Thyroid gland (tissue), 4 donors: ENCODE measurements at regions not wholly inside any gene's neighbourhood (a gene's known extent, or its start where the extent isn't known, plus 50 kb on each side); places are given as distances from the start of the nearest gene placed in this dataset.
A peak's percentile ranks its signal among the peaks of the same experiment; 100 is the strongest.

Source experiments
- DNase-seq, 2 donors: peaks; one replicate each; pipeline ENCODE4 v3.0.0-alpha.2; 2019
- H3K27ac ChIP-seq, 3 donors: fragments of 200-600 bp; sonication (generic); 1 replicate in 2 of 3; 2 replicates in 1 of 3; pipeline ENCODE4 v1.5.1; 2016 to 2019; ENCODE audit warnings: mild to moderate bottlenecking in 1 of 3, moderate library complexity in 1 of 3
- H3K27me3 ChIP-seq: fragments of 200-600 bp; sonication (generic); one replicate; pipeline ENCODE4 v1.5.1; 2019
- H3K36me3 ChIP-seq, 2 donors: fragments of 200-600 bp; sonication (generic); one replicate each; pipeline ENCODE4 v1.5.1; 2016 to 2019
- H3K4me1 ChIP-seq, 2 donors: fragments of 200-600 bp; sonication (generic); one replicate each; pipeline ENCODE4 v1.5.1; 2017 to 2019
- H3K4me3 ChIP-seq, 3 donors: fragments of 200-600 bp; sonication (generic); replicated peaks in 1 of 3; 1 replicate in 2 of 3; 2 replicates in 1 of 3; pipeline ENCODE4 v1.5.1; 2016; ENCODE audit warnings: mild to moderate bottlenecking in 1 of 3
- H3K9me3 ChIP-seq: fragments of 200-600 bp; sonication (generic); one replicate; pipeline ENCODE4 v1.5.1; 2017
- CTCF ChIP-seq, 6 experiments: fragments of 200-600 bp in 3 of 6; fragments of 450-650 bp in 3 of 6; sonication (generic) in 3 of 6; IDR thresholded peaks; one replicate each; pipeline ENCODE4 v1.5.1; 2016 to 2019; ENCODE audit warnings: antibody characterized with exemption in 6 of 6, mild to moderate bottlenecking in 2 of 6, inconsistent platforms in 1 of 6, moderate library complexity in 1 of 6
- POLR2A ChIP-seq, 2 donors: fragments of 450-650 bp; IDR thresholded peaks; one replicate each; pipeline ENCODE4 v1.6.1; 2017; ENCODE audit warnings: antibody characterized with exemption in 2 of 2, mild to moderate bottlenecking in 2 of 2, moderate library complexity in 1 of 2
- WGBS, 2 donors: methylation state at CpG; one replicate each; pipeline ENCODE4 v1.1.5; 2017; 5-methylcytosine and 5-hydroxymethylcytosine counted together
- intact Hi-C: fragments of 100-400 bp; cut with DNase I; formaldehyde crosslinking; loops from one replicate; pipeline ENCODE4 v1.15.1; 2023

DNA sequence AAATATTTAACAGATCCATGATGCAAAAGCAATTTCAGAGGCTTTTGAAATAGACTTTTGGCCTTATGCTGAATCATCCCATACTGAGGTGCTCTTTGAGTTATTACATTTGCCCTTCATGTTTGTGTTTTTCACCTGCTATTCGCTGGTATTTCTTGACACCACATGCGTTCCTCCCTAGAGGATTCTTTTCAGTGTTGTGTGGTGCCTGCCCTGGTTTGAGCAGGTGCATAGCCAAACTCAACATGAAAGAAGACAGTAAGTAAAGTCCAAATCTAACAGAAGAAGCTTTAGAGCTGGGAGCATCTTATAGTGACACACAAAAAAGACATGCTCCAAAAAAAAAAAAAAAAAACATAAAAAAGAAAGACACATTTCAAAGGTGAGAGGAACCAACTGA is 796.3 kb downstream of the SEMA5A start:
- DNase-seq: no peak
- intact Hi-C loops: no loop called here
- WGBS, 2 donors: 93 to 95% methylated on average over 2 of the region's 2 CpGs

GRCh38 chr5:8750100-8750499 is 795.8 kb downstream of the SEMA5A start:
- DNase-seq: no peak
- Histone ChIP-seq H3K27ac (no peak overlapping the region), H3K4me1 (no peaks in the 10 kb centered on the region), H3K36me3 (no peaks in the 10 kb centered on the region), H3K4me3 (no peak overlapping the region), H3K9me3 (no peaks in the 10 kb centered on the region), H3K27me3 (no peaks in the 10 kb centered on the region)
- intact Hi-C loops: no loop called here
- TF ChIP-seq POLR2A (IDR thresholded peaks at IDR 0.05) (no peak), CTCF (IDR thresholded peaks at IDR 0.05) (no peak)

More for the DNA sequence above, 796.3 kb downstream of the SEMA5A start:
- Histone ChIP-seq H3K9me3 (no peaks in the 10 kb centered on the region), H3K27ac (no peak overlapping the region), H3K36me3 (no peaks in the 10 kb centered on the region), H3K27me3 (no peaks in the 10 kb centered on the region), H3K4me3 (no peak overlapping the region), H3K4me1 (no peaks in the 10 kb centered on the region)
- TF ChIP-seq POLR2A (IDR thresholded peaks at IDR 0.05): no peak
- TF ChIP-seq CTCF (IDR thresholded peaks at IDR 0.05): no peak

GRCh38 chr5:8751971-8752370 is 793.9 kb downstream of the SEMA5A start:
- H3K27me3 ChIP-seq: no peaks in the 10 kb centered on the region
- DNase-seq: no peak
- intact Hi-C loops: no loop called here
- H3K4me3 ChIP-seq: no peak overlapping the region
- H3K27ac ChIP-seq: no peak overlapping the region
- H3K36me3 ChIP-seq: no peaks in the 10 kb centered on the region
- 66 to 71% methylated on average over 4 of the region's 4 CpGs for WGBS, 2 donors
- H3K9me3 ChIP-seq: no peaks in the 10 kb centered on the region
- H3K4me1 ChIP-seq: no peaks in the 10 kb centered on the region
- TF ChIP-seq CTCF (IDR thresholded peaks at IDR 0.05): no peak
- TF ChIP-seq POLR2A (IDR thresholded peaks at IDR 0.05): no peak

DNA sequence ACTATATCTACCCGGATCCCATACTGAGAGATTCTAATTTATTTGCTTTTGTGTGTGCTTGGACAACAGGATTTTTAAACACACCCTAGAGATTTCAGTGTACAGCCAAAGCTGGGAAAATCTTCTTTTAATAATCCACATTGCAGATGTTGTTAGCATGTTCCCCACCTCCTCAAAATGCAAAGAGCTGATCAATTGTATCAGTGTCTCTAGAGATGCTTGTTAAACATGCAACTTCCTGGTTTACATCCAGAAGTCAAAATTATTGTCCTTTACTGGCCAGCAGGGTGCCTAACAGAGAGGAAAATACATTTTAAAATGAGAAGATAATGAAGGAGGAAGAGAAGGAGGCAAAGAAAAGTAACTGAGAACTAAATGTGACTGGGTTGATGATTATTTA is 793.3 kb downstream of the SEMA5A start:
- H3K4me3 ChIP-seq: no peak overlapping the region
- no peak overlapping the region for H3K27ac ChIP-seq
- no peaks in the 10 kb centered on the region for H3K27me3 ChIP-seq
- H3K4me1 ChIP-seq: no peaks in the 10 kb centered on the region
- TF ChIP-seq CTCF (IDR thresholded peaks at IDR 0.05) (no peak), POLR2A (IDR thresholded peaks at IDR 0.05) (no peak)
- no peaks in the 10 kb centered on the region for H3K9me3 ChIP-seq
- no peak for DNase-seq
- no peaks in the 10 kb centered on the region for H3K36me3 ChIP-seq
- intact Hi-C loops: no loop called here
- WGBS, 2 donors: 71 to 82% methylated on average over 1 of the region's 1 CpG

DNA sequence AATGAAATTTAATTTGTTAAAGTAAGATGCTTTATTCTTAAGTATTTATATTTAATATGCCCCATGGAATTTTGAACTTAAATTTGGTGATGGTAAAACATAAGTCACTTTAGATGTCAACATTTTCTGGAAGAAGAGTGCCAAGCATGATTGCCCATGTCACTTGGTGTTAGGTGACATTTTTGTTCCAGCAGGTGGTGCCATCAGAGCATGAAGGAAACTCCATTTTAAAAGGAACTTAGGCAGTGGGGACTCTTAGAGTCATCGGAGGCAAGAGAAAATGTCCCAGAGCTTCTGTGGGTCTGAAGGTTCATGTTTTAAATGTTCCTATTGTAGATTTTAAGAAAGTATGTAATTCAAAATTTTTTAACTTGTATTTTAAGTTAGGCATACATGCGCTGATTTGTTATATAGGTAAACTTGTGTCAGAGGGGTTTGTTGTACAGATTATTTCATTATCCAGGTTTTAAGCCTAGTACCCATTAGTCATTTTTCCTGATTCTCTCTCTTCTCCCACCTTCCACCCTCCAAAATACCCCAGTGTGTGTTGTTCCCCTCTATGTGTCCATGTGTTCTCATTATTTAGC is 789.3 kb downstream of the SEMA5A start:
- DNase-seq: peak; percentile 11 to 38
- intact Hi-C loops: loop anchor here (5.0 kb wide), 1 partner anchor 451 kb away; no protein-coding TSS in a partner anchor

More for the DNA sequence above, 789.3 kb downstream of the SEMA5A start:
- Histone ChIP-seq H3K4me3 (no peak overlapping the region), H3K27me3 (no peaks in the 10 kb centered on the region), H3K9me3 (no peaks in the 10 kb centered on the region), H3K27ac (no peak overlapping the region), H3K36me3 (no peaks in the 10 kb centered on the region), H3K4me1 (no peaks in the 10 kb centered on the region)
- TF ChIP-seq POLR2A (IDR thresholded peaks at IDR 0.05): no peak
- TF ChIP-seq CTCF (IDR thresholded peaks at IDR 0.05): peak in 4 of 6 experiments; percentile 24 to 49 (median 43)
- 29 to 62% methylated on average over 2 of the region's 2 CpGs for WGBS, 2 donors
